Epithelial cell of esophagus (primary cell): ENCODE measurements at regions not wholly inside any gene's neighbourhood (a gene's known extent, or its start where the extent isn't known, plus 50 kb on each side); places are given as distances from the start of the nearest gene placed in this dataset.
"Not testable (repeated sequence)": the region's sequence is repeated elsewhere in the genome, so short reads cannot be mapped to it uniquely, and the experiment has no call there.

Experiments used
- DNase-seq: peaks from one replicate; pipeline ENCODE4 v3.0.0; 2010; ENCODE audit warnings: low read depth
- H3K4me3 ChIP-seq: 2 replicates; pipeline ENCODE4 v1.5.1; 2011; ENCODE audit warnings: mild to moderate bottlenecking, low read length, control low read depth
- TF ChIP-seq, protein P1 (sequence below): IDR thresholded peaks from 2 replicates; pipeline ENCODE4 v1.5.1; 2011; ENCODE audit warnings: low read depth, mild to moderate bottlenecking, low read length, control low read depth, inconsistent platforms; ENCODE audit not compliant: insufficient read depth; ENCODE audit errors: missing control alignments

DNA sequence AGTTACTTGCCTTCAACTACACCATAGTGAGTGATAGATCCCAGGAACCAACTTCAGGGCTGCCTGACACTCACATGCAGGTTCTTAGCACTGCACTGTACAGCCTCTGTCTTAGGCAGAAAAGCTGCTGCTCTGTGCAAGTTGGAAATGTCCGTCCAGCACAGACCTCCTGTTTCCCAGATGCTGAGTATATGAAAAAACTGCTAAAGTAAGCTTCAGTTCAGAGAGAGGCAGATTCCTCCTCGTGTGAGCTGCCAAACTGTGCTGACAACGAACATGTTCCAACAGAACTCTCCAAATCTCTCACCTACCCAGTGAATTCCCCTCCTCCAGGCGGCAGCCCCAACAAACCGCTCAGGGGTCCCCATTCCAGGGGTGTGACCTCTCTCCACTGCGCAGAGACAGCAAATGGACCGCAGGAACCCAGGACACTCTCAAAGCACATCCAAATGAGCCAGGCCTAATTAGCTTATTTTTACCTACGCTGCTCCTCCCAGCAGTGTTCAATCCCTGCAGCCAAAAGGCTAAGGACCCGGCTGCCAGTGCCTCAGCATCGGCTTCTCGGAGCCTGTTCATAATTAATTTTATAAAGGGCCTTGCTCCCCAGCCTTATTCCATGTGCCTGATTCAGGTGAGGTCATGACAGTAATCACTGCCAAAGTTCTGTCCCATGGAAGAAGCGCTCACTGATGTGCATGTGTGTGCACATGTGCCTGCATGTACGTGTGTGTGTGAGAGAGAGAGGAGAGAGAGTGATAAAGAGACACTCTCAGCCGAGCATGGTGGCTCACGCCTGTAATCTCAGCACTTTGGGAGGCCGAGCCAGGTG, 159.5 kb upstream of the AUTS2 start:
- no peak overlapping the region for H3K4me3 ChIP-seq
- DNase-seq = no peak
- TF ChIP-seq, protein P1, sequence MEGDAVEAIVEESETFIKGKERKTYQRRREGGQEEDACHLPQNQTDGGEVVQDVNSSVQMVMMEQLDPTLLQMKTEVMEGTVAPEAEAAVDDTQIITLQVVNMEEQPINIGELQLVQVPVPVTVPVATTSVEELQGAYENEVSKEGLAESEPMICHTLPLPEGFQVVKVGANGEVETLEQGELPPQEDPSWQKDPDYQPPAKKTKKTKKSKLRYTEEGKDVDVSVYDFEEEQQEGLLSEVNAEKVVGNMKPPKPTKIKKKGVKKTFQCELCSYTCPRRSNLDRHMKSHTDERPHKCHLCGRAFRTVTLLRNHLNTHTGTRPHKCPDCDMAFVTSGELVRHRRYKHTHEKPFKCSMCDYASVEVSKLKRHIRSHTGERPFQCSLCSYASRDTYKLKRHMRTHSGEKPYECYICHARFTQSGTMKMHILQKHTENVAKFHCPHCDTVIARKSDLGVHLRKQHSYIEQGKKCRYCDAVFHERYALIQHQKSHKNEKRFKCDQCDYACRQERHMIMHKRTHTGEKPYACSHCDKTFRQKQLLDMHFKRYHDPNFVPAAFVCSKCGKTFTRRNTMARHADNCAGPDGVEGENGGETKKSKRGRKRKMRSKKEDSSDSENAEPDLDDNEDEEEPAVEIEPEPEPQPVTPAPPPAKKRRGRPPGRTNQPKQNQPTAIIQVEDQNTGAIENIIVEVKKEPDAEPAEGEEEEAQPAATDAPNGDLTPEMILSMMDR = no peak

DNA sequence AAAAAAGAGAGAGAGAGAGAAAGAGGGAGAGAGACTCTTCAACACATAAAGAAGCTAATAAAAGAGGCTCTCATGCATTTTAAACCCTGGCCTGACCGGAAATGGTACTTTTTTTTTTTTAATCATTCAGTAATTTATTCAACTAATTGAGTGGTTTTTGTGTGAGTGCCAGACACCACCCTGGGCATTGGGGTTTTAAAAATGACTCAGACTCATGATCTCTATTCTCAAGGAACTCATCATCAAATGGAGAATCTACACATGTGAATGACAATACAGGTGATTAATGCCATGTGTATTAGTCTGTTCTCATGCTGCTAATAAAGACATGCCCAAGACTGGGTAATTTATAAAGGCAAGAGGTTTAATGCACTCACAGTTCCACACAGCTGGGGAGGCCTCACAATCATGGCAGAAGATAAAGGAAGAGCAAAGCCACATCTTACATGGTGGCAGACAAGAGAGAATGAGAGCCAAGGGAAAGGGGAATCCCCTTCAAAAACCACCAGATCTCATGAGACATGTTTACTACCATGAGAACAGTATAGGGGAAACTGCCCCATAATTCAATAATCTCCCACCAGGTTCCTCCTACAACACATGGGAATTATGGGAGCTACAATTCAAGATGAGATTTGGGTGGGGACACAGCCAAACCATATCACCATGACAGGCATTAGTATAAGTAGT, 158.5 kb upstream of the AUTS2 start:
- no peak for DNase-seq
- TF ChIP-seq, protein P1 = no peak
- no peak overlapping the region for H3K4me3 ChIP-seq

DNA sequence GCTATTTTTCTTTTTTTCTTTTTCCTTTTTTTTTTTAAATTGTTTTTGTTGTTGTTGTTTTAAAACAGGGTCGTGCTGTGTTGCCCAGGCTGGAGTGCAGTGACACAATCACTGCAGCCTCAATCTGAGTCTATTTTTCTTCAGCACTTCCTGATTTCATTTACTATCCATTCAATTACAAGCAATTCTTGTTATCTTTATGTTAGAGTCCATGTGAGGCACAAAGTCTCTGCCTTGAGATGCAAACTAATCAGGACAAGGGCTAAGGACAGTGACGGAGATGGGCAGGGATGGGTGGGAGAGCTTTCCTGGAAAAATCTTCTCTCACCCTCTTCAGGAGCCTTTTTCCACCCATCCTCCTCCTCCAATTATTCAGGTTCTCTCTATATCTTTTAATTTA, 157.3 kb upstream of the AUTS2 start:
- TF ChIP-seq, protein P1 = no peak
- DNase-seq = no peak
- no peak overlapping the region for H3K4me3 ChIP-seq

DNA sequence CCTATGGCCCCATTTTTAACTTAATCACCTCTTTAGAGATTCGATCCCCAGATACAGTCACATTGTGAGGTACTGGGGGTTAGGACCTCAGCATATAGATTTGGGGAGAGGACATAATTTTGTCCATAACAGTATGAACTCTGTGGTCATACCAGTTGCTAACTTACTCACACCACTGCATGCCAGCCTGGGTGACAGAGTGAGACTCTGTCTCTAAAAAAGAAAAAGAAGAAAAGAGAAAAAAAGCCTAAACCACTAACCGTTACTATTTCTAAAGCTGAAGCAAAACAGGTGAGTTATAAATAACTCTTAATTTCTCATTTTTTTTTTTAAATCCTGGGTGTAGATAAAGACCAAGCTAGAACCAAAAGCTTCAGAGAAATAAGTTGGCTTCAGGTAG, 155.1 kb upstream of the AUTS2 start:
- TF ChIP-seq, protein P1 = no peak
- no peak overlapping the region for H3K4me3 ChIP-seq
- no peak for DNase-seq

DNA sequence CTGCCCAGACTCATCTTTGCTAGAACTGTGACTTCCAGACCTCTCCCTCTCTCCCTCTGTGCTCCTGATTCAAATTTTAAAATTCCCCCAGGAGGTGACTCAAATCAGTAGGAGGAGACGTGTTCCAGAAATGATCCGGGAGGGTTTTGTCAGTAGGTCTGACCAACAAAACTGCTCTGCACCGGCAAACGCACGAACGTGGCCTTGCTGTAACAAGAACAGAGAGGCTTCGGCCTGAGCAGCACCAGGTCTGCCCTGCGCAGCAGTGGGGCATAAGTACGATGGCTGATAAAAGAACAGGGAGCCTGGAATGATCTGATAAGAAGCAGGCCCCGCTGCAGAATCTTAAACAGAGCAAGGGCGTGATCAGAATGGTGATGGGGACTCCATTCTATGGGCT, 152.7 kb upstream of the AUTS2 start:
- TF ChIP-seq, protein P1 = no peak
- no peak for DNase-seq
- H3K4me3 ChIP-seq = no peak overlapping the region

DNA sequence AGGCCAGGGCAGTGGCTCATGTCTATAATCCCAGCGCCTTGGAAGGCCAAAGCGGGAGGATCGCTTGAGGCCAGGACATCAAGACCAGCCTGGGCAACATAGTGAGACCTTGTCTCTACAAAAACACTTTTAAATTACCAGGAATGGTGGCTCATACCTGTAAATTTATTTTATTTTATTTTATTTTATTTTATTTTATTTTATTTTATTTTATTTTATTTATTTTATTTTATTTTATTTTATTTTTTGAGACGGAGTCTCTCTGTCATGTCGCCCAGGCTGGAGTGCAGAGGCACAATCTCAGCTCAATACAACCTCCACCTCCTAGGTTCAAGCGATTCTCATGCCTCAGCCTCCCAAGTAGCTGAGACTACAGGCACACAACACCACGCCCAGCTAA, 152.1 kb upstream of the AUTS2 start:
- not testable (repeated sequence) for H3K4me3 ChIP-seq, DNase-seq

DNA sequence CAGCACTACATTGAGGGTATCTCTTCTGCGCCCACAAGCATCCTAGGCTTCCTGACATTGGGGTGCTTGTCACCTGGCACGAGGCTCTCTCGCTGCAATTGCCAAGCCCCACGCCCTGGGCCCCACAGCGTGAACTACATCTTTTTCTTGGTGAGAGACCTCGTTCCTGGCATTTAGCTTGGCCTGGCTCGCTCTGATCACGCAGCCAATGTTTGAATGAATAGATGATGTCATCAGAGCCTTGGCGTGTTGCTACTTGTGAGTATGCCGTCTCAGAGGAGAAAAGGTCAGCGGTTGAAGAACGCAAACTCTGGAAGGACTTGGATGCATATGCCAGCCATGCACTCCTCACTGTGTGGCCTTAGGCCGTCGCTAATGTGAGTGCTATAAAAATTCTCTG, 150.2 kb upstream of the AUTS2 start:
- TF ChIP-seq, protein P1 = no peak
- peak; percentile 1 for DNase-seq
- no peak overlapping the region for H3K4me3 ChIP-seq
